DND-41 (cell line): ENCODE measurements at regions not wholly inside any gene's neighbourhood (a gene's known extent, or its start where the extent isn't known, plus 50 kb on each side); places are given as distances from the start of the nearest gene placed in this dataset.

Source experiments
- ATAC-seq: fragments of 200-7000 bp; cut with Tn5 transposase; 3 replicates; pipeline ENCODE4 v1.9.1; 2021; ENCODE audit warnings: low read depth; ENCODE audit not compliant: insufficient read depth
- DNase-seq: peaks from one replicate; pipeline ENCODE4 v3.0.0-alpha.2; 2020
- H2AFZ ChIP-seq: 2 replicates; pipeline ENCODE4 v1.6.0; 2012; ENCODE audit warnings: low read depth, low read length
- H3K27ac ChIP-seq: 2 replicates; pipeline ENCODE4 v1.5.1; 2012; ENCODE audit warnings: low read length, inconsistent platforms
- H3K27me3 ChIP-seq: fragments of 200-600 bp; sonication (generic); 2 replicates; pipeline ENCODE4 v1.6.0; 2012; ENCODE audit warnings: low read length, mild to moderate bottlenecking, inconsistent platforms; ENCODE audit not compliant: insufficient read depth, poor library complexity
- H3K36me3 ChIP-seq: 2 replicates; pipeline ENCODE4 v1.5.1; 2012; ENCODE audit warnings: low read length, inconsistent platforms; ENCODE audit not compliant: insufficient read depth
- H3K4me1 ChIP-seq: 2 replicates; pipeline ENCODE4 v1.5.1; 2012; ENCODE audit warnings: mild to moderate bottlenecking, low read length; ENCODE audit not compliant: insufficient read depth
- H3K4me2 ChIP-seq: 2 replicates; pipeline ENCODE4 v1.6.0; 2012; ENCODE audit warnings: mild to moderate bottlenecking, moderate library complexity, low read length, inconsistent platforms; ENCODE audit not compliant: insufficient read depth
- H3K4me3 ChIP-seq, 2 experiments: fragments of 200-600 bp in 1 of 2; shearing (Covaris generic) in 1 of 2; 2 replicates each; pipeline ENCODE4 v1.5.1; 2012 to 2016; ENCODE audit warnings: inconsistent platforms in 2 of 2, low read length in 2 of 2, mild to moderate bottlenecking in 2 of 2, low read depth in 1 of 2, moderate library complexity in 1 of 2
- H3K79me2 ChIP-seq: 2 replicates; pipeline ENCODE4 v1.6.0; 2012; ENCODE audit warnings: low read length, inconsistent platforms; ENCODE audit not compliant: insufficient read depth
- H3K9ac ChIP-seq: 2 replicates; pipeline ENCODE4 v1.6.0; 2012; ENCODE audit warnings: low read depth, mild to moderate bottlenecking, inconsistent platforms, low read length, moderate library complexity
- H3K9me3 ChIP-seq: 2 replicates; pipeline ENCODE4 v1.5.1; 2012; ENCODE audit warnings: low read length, moderate library complexity, mild to moderate bottlenecking, inconsistent platforms; ENCODE audit not compliant: insufficient read depth, severe bottlenecking
- H4K20me1 ChIP-seq: 2 replicates; pipeline ENCODE4 v1.6.0; 2012; ENCODE audit warnings: low read length; ENCODE audit not compliant: insufficient read depth
- CTCF ChIP-seq: IDR thresholded peaks from 2 replicates; pipeline ENCODE4 v1.5.1; 2012; ENCODE audit warnings: borderline replicate concordance, low read length, moderate library complexity, mild to moderate bottlenecking; ENCODE audit not compliant: poor library complexity, severe bottlenecking; ENCODE audit errors: extremely low read depth
- EZH2 ChIP-seq: IDR thresholded peaks from 3 replicates; pipeline ENCODE4 v1.6.1; 2012; ENCODE audit warnings: borderline replicate concordance, low read depth, mild to moderate bottlenecking, moderate library complexity, low read length, inconsistent platforms; ENCODE audit not compliant: severe bottlenecking

GRCh38 chr1:30485072-30485471 is 238.3 kb downstream of the MATN1 start:
- H3K27ac ChIP-seq: no peak overlapping the region
- no peak overlapping the region for H3K9ac ChIP-seq
- no peaks in the 10 kb centered on the region for H3K79me2 ChIP-seq
- no peak for DNase-seq
- no peaks in the 10 kb centered on the region for H3K36me3 ChIP-seq
- no peak for ATAC-seq
- H4K20me1 ChIP-seq: no peaks in the 10 kb centered on the region
- no peaks in the 10 kb centered on the region for H3K4me1 ChIP-seq
- no peak overlapping the region for H3K4me2 ChIP-seq
- no peaks in the 10 kb centered on the region for H3K27me3 ChIP-seq
- no peak for TF ChIP-seq CTCF
- TF ChIP-seq EZH2: no peak
- no peak overlapping the region for H3K4me3 ChIP-seq
- H3K9me3 ChIP-seq: peaks cover 40% of the 10 kb centered on the region
- H2AFZ ChIP-seq: no peak overlapping the region

- Histone ChIP-seq H3K27me3 (no peaks in the 10 kb centered on the region), H3K4me1 (no peaks in the 10 kb centered on the region), H3K9me3 (peaks cover 41% of the 10 kb centered on the region), H4K20me1 (no peaks in the 10 kb centered on the region), H3K36me3 (no peaks in the 10 kb centered on the region), H3K4me2 (no peak overlapping the region), H3K4me3 (no peak overlapping the region), H2AFZ (no peak overlapping the region), H3K27ac (no peak overlapping the region), H3K9ac (no peak overlapping the region), H3K79me2 (no peaks in the 10 kb centered on the region)
- ATAC-seq (no peak), DNase-seq (no peak)
- TF ChIP-seq EZH2 (no peak), CTCF (no peak)
Observed at GRCh38 chr1:30484668-30485067, 238.7 kb downstream of the MATN1 start.

- Histone ChIP-seq H2AFZ (no peak overlapping the region), H3K79me2 (no peaks in the 10 kb centered on the region), H3K9me3 (peaks cover 39% of the 10 kb centered on the region)
Observed at GRCh38 chr1:30479575-30479974, 243.8 kb downstream of the MATN1 start.

More at GRCh38 chr1:30479575-30479974, 243.8 kb downstream of the MATN1 start:
- Histone ChIP-seq H4K20me1 (no peaks in the 10 kb centered on the region), H3K4me1 (no peaks in the 10 kb centered on the region), H3K4me2 (no peak overlapping the region), H3K4me3 (no peak overlapping the region), H3K9ac (no peak overlapping the region), H3K27me3 (no peaks in the 10 kb centered on the region), H3K36me3 (no peaks in the 10 kb centered on the region), H3K27ac (no peak overlapping the region)
- TF ChIP-seq CTCF (no peak), EZH2 (no peak)
- DNase-seq: no peak
- no peak for ATAC-seq
